Neural cell (in vitro differentiated cells): ENCODE measurements at regions not wholly inside any gene's neighbourhood (a gene's known extent, or its start where the extent isn't known, plus 50 kb on each side); places are given as distances from the start of the nearest gene placed in this dataset.

Experiments used
- CTCF ChIP-seq: fragments of 450-650 bp; IDR thresholded peaks from 2 replicates; pipeline ENCODE4 v1.5.1; 2014; ENCODE audit warnings: antibody characterized with exemption, mild to moderate bottlenecking, moderate library complexity; ENCODE audit not compliant: poor library complexity, severe bottlenecking
- EP300 ChIP-seq: fragments of 450-650 bp; conservative IDR thresholded peaks from 2 replicates; pipeline ENCODE4 v1.6.1; 2014; ENCODE audit warnings: antibody characterized with exemption, mild to moderate bottlenecking, moderate library complexity; ENCODE audit not compliant: poor library complexity, severe bottlenecking
- EZH2 ChIP-seq: fragments of 200-600, 300-800 bp; shearing (Covaris generic), sonication (generic); IDR thresholded peaks from 2 replicates; pipeline ENCODE4 v1.6.1; 2014; ENCODE audit warnings: antibody characterized with exemption, low read length, borderline replicate concordance, mild to moderate bottlenecking; ENCODE audit not compliant: insufficient read depth, poor library complexity, severe bottlenecking
- MXI1 ChIP-seq: fragments of 450-650 bp; conservative IDR thresholded peaks from 2 replicates; pipeline ENCODE4 v1.6.1; 2014; ENCODE audit warnings: antibody characterized with exemption, mild to moderate bottlenecking; ENCODE audit not compliant: poor library complexity, severe bottlenecking
- POLR2AphosphoS5 ChIP-seq: IDR thresholded peaks from 2 replicates; pipeline ENCODE4 v1.6.1; 2012
- RAD21 ChIP-seq: fragments of 450-650 bp; conservative IDR thresholded peaks from 2 replicates; pipeline ENCODE4 v1.6.1; 2014; ENCODE audit warnings: antibody characterized with exemption, mild to moderate bottlenecking, moderate library complexity
- REST ChIP-seq: IDR thresholded peaks from 2 replicates; pipeline ENCODE4 v1.6.1; 2012; ENCODE audit warnings: borderline replicate concordance
- SMC3 ChIP-seq: fragments of 450-650 bp; conservative IDR thresholded peaks from 2 replicates; pipeline ENCODE4 v1.6.1; 2014; ENCODE audit warnings: antibody characterized with exemption, mild to moderate bottlenecking, moderate library complexity; ENCODE audit not compliant: poor library complexity
- TAF1 ChIP-seq: IDR thresholded peaks from 2 replicates; pipeline ENCODE4 v1.6.1; 2012; ENCODE audit warnings: low read depth

GRCh38 chr18:41320100-41320499 lies 634.9 kb upstream of the PIK3C3 start:
- TF ChIP-seq CTCF (no peak), EZH2 (no peak), MXI1 (no peak), REST (no peak), POLR2AphosphoS5 (no peak), EP300 (no peak), TAF1 (no peak), RAD21 (no peak), SMC3 (no peak)
